Hematopoietic multipotent progenitor cell treated with erythropoietin and hydrocortisone succinate and interleukin-3 and kit ligand, for 8 days (in vitro differentiated cells): ENCODE measurements at regions not wholly inside any gene's neighbourhood (a gene's known extent, or its start where the extent isn't known, plus 50 kb on each side); places are given as distances from the start of the nearest gene placed in this dataset.
"Not testable (repeated sequence)": the region's sequence is repeated elsewhere in the genome, so short reads cannot be mapped to it uniquely, and the experiment has no call there.

Source experiments
- DNase-seq: peaks from one replicate; pipeline ENCODE4 v3.0.0-alpha.2; 2015

DNA sequence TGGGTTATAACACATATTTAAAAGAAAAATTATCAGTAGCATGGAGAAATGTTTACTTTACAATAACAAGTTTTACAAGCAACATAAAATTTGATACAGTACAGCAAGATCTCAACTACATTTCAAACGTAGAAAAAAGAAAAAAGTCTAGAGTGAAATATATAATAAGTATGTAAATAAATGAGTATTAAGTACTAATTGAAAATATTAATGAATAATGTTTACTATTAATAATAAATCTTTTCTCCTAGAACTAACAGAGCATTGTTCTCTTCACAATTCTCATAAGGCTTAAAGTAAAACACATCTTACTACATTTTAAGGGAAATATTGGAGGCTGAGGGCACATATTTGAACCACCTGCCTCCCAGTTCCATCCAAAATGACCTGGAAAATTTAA lies 72.1 kb downstream of the TMEM212 start:
- DNase-seq: no peak

DNA sequence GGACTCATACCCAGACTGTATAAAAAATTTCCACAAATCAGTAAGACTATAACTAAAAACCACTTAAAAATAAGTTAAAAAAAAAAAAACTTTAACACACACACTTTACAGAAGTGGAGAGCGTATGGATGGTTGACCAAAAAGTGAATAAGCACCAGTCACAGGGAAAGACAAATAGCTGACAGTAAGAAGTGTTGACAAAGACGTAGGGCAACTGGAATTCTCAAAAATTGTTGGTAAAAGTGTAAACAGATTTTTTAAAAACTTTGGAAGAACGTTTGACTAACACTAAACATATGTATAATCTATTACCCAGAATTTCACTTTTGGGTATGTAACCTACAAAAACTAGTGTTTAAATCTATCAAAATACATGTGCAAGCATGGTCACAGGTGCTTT lies 73.7 kb downstream of the TMEM212 start:
- DNase-seq: no peak

DNA sequence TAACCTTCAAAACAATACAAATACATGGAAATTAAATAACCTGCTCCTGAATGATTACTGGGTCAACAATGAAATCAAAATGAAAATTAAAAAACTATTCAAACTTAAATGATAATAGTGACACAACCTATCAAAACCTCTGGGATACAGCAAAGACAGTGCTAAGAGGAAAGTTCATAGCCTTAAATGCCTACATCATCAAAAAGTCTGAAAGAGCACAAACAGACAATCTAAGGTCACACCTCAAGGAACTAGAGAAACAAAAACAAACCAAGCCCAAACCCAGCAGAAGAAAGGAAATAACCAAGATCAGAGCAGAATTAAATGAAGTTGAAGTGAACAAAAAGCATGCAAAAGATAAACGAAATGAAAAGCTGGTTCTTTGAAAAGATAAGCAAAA lies 79.5 kb downstream of the TMEM212 start:
- DNase-seq: not testable (repeated sequence)

DNA sequence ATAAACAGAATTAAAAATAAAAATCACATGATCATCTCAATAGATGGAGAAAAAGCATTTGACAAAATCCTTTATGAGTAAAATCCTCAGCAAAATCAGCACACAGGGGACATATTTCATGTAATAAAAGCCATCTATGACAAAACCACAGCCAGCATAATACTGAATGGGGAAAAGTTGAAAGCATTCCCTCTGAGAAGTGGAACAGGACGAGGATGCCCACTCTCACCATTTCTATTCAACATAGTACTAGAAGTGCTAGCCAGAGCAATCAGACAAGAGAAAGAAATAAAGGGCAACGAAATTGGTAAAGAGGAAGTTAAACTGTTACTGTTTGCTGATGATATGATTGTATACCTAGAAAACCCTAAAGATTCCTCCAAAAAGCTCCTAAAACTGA lies 80.5 kb downstream of the TMEM212 start:
- not testable (repeated sequence) for DNase-seq

DNA sequence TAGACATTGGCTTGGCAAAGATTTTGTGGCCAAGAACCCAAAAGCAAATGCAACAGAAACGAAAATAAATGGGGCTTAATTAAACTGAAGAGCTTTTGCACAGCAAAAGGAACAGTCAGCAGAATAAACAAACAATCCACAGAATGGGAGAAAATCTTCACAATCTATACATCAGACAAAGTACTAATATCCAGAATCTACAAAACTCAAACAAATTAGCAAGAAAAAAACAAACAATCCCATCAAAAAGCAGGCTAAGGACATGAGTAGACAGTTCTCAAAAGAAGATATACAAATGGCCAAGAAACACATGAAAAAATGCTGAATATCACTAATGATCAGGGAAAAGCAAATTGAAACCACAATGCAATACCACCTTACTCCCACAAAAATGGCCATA lies 81.7 kb downstream of the TMEM212 start:
- not testable (repeated sequence) for DNase-seq

DNA sequence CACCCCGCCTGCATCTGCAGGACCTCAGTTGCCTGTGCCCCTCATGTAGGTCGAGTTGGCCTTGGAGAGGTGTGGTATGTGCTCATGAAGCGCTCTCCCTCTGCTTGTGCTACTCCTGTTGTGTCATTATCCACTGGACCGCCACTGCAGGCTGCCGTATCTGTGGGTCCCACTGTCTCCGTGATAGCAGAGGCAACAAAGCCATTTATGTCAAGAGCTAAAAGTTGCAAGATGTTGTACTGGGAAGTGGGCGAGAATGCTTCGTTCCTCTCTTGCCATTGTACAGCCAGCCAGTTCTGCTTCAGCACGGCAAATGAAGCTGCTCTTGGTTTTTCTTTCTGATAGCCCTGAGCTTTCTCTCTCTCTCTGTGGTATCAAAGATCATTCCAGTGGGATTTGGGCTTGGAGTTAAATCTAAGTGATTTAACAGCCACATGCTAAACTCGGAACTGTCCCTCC lies 89.0 kb downstream of the TMEM212 start:
- no peak for DNase-seq

DNA sequence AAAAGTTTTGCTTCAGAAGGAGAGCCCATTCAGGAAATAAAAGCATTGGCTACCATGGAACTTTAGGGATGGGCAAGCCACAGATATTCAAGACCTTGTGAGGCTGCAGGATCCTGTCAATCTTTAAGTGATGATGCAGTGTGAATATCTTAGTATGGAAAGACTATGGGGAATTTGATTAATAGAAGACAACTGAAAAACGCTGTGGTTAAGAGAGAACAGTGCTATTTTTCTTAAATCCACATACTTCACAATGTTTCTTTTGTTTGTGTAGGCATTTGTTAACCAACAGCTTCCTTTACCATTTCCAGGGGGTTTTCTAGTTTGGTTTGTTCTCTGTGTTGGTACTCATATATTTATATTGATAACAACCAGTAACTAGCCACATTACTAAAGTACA lies 90.3 kb downstream of the TMEM212 start:
- no peak for DNase-seq

DNA sequence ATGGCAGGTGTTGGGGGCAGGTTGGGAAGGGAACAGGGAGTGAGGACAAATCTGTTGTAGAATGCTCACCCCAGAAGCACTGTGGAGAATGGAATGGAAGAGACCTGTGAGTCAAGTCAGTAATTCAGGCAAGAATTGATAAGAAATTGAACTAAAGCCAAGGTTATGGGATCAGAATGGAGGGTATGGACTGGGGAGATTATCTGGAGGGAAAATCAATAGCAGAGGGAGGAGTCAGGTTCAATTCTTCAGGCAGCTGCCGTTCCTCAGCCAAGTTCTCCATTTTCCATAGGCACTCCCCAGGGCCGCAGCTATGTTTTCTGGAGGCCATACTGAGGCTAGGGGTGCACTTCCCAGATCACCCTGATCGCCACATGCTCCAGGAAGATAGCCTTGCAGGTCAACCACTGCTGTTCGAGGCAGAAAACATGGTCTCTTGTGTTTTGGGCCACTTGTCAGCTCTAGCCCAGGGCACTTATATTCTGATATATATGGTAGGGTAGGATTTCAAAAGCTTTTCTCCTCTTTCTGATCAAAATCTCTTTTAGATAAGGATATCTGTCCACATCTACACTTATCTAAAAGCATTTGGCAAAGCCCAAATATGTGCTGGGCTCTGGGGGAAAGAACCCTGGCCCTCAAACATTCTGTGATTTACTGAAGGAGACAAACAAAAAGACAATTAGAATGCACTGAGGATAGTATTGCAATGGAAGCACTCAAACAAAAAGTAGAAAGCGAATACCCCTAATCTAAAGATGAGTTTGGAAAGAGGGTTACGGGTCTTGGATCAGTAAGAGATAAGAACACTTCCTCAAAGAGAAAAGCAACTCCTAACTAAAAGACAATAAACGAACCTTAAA lies 92.3 kb downstream of the TMEM212 start:
- peak; percentile 4 for DNase-seq

DNA sequence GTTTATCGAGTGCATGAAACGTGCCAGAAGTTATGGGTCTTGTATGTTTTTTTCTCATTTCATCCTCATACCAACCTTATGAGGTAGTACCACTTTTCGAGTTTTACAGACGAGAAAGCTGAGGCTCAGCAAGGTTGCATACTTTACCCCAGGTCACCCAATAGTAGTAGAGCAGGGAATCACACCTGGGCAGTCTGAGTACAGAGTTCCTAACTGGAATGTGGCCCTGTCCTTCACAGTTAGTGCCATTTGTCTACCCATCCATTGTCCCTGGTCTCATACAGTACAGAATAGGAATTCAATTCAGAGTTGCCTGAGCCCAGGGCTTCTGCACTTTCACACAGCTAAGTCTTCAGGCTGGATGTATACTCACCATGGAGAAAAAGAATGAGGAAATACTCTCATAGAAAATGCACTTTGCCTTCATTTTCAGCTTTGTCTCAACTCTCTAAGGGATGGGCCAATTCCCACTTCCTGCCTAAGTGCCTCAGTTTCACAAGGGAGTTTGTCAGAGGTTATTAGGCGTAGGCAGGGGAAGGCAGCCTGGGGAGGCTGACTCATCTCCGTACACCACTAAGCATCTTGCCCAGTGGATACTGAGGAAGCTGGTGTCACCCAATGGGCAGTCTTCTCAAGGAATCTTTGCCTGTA lies 93.2 kb downstream of the TMEM212 start:
- no peak for DNase-seq

DNA sequence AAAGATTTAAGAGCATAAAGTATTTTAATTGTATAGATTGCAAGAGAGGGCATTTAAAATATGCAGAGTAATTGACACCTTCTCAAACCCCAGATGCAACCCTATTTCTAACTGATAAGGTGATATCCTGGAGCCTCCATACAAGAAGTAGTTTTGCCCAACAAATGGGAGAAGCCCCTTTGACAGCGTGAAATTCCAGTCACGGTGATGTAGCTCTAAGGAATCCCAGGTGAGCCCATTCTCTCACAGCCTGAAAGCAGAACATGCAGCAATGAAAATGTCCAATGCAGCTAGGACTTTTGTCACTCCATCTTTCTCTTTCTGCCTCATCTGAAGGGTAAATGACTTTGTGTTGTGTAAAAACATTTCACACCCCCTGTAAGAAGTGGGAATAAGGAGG lies 96.4 kb downstream of the TMEM212 start:
- DNase-seq: no peak

DNA sequence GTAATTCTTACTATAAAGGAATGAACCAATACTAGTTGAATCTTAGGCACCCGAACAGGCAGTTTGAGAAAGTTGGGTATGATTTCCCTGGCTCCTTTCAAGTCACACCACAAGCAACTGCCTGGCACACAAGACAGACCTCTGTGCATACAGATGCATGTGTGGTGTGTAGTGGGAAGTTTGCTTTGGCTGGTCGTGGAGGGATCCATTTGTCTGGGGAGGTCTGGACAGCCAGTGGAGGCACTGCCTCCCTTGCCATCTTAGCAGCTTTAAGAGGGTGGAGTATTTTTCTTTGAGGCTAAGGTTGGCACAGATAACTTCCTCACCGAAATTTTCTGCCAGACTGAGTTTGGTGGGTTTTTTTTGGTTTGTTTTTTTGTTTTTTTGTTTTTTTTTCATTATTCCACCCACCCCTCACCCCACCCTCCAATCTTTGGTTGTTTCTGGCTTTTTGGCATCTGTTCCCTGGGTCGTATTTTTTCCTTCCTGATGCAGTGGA lies 97.1 kb downstream of the TMEM212 start:
- no peak for DNase-seq

DNA sequence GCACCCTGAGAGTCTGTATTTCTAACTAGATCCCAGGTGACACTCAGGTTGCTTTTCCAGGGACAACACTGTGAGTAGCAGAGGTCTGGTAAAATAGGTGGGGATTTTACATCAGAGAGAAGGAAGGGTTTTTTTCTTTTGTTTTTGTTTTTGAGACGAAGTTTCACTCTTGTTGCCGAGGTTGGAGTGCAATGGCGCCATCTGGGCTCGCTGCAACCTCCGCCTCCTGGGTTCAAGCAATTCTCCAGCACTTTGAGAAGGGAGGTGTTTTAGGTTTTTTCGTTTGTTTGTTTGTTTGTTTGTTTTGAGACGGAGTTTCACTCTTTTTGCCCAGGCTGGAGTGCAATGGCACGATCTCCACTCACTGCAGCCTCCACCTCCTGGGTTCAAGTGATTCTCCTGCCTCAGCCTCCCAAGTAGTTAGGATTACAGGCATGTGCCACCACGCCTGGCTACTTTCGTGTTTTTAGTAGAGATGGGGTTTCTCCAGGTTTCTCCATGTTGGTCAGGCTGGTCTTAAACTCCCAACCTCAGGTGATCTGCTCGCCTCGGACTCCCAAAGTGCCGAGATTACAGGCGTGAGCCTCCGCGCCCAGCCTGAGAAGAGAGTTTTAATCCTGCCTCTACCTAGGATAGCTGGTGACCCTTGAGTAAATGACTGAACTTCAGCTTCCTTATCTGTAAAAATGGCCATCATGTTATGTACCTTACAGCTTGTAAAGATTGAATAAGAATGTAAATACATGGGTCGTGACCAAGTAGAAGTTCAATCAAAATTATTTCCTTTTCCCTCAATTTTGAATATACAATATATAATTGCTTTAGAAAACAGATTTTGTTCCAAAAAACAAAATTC lies 95.9 kb upstream of the FNDC3B start:
- no peak for DNase-seq

DNA sequence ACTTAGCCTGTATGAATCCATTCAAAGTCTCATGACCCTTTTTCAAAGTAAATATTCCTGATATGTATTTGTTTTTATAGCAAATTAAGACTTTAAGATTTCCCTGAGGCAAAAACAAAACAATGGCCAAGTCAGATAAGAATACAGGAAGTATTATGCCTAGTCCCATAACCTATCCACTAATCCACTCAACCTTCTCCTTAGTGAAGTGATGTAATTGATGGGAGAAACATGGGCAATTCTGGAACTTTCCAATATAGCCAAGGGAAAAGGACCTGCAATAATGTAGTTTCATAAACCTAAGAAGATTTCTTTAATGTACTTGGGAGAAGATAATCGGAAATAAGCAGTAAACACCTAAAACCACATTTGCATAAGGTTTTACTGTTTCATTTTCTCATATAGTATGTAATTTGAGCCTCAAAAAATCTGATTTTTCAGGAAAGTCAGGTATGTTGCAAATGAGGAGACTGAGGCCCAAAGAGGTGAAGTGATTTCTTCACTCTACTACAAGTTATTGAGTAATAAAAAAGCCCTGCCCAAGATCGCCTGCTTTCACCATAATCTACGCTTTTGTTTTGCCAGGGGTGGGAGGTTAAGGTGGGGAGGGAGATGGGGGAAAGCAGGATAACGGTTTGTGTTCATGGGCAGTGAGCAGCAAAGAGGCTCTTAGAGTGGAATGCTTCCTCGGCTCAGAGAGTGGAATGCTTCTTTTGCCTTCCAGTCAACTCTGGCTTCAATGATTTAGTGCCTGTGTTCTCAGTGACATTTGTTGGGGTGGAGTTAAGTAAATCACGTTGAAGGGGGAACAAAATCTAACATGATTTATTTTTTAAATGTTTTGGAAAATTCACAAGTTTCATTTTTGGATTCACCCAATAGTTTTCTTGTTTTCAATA lies 95.0 kb upstream of the FNDC3B start:
- no peak for DNase-seq

DNA sequence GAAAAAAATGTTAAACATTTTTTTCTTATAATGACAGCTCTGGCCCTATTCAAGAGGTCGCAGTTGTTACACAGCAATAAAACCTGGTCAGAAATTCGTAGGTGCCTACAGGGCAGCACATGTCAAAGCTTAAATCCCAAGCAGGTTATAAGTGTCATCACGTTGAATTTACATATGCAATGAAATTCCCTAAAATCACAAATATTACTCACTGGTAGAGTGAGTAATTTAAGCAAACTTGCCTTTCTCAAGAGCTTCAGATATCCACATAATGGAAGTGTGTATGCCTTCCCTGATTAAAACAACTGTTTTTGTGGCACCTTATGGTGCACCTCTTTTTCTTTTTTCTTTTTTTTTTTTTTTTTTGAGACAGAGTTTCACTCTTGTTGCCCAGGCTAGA lies 90.7 kb upstream of the FNDC3B start:
- no peak for DNase-seq

DNA sequence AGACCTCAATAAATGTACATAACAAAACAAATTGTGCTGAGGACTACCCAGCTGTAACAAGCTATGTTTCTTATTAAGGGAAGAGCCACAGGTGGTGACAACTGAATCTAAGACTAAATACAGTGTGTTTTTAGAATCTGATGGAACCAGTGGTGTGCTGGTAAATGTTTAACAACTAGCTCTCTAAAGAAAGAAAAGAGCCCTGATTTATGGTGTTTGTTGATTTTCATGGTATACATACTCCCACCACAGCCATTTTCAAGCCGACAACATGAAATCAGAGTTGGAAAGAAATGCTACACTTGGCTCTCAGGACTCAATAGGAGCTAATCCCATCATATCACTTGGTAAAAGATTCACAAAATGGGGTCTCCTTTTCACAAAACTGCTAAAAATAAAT lies 89.8 kb upstream of the FNDC3B start:
- no peak for DNase-seq

DNA sequence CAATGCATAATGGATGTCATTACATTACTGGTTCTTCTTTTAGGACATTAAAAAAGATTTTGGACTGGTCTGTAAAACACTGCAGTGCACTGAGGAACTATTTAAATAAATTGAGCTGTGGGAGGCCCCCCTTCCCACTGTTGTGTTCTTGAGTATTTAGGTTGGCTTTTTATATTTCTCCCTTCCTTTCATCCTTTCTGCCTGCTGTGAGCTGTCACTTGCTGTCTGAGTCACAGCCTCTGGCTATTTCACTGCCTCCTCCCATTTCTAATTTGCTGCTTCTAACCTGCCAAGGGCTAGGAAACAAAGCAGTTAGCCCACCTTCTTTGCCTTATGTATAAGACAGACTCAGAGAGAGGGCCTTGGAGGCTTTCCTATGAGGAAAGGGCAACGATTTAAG lies 89.0 kb upstream of the FNDC3B start:
- DNase-seq: no peak

DNA sequence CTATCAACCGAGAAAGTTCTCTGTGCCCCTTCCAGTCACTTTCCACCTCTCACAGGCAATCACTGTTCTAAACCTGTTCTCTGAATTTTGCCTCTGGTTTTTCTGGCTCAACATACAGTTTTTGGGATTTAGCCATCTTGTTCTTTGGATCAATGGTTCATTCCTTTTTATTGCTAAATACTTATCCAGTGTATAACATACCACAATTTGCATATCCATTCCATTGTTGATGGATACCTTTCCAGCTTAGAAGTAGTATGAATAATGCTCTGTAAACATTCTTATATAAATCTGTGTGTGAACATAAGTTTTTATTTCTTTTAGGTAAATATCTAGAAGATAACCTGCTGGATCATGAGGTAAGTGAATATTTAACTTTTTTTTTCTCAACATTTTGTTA lies 87.8 kb upstream of the FNDC3B start:
- DNase-seq: no peak

DNA sequence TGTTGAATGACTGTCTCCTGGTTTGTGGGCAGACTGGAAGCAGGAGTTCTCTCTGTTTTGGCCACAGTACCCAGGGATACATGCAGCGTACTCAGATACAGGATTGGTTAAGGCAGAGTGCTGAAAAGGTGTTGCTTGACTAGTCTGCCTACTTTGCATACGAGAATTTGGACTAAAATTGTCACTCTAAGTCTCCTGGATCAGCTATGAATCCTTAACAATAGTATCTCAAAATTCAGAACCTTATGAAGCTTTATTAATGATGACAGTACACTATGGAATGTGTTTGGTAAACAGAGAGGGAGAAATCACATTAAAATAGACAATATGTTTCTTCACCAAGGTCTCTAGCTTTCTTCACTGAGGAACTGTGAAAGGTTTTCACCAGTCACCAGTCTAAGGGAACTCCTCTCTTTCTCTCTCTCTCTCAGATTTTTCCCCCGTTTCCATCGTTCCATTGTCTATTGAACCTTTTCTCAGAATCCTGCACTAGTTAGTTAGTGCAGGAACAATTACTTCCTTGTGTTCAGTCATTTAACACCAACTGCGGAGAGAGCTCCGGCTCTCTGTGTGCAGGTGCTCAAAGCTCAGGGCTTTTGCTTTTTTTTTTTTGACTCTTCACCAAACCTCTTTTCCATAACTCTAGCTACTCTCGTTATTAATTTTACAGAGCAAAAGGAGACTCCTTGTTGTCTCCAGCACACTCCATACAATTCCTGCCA lies 85.9 kb upstream of the FNDC3B start:
- DNase-seq: no peak

DNA sequence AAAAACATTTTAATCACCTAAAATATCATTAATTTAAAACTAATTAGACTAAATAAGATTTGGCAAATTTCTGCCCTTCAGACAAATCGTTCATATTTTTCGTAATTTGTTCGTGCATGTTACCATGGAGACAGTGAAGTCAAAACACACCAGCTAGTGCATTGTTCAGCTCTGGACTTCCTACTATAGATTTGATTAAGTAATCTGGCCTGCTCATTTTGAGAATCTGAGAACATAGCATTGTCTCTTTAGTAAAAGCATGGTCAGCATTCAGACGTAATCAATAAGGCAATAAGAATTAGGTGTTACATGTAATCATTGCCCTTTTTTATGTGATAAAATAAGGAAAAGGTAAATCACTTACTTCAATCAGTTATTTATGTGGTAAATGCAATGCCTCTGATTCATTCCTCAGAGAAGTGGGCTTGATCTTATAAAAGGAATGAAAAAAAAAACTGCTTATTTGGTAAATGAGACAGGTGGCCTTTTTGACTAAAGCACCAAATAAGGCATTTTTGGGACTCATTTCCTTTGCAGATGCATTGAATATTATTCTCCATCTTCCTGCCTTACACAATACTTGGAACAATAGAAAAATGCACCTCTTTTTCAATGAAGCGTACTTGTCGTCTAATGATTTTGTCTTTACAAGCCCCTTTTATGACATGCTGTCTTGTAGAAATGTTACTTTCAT lies 84.5 kb upstream of the FNDC3B start:
- DNase-seq: no peak

DNA sequence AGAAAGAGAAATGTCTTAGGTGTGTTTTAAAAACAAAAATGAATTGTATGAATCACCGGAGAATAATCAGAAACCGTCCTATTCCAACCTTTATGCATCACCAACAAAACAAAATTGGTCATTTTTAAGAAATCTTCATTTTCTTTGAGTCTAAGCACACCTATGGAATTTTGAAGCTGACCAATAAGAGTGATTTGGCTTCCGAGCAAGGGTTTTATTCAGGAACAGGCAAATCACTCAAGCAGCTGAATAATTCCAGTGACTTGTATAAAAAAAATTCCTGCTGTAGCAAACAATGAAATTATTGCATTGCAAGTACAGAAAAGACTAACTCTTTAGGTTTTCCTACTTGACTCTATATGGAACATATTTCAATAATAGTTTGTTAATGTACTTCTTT lies 83.8 kb upstream of the FNDC3B start:
- no peak for DNase-seq

DNA sequence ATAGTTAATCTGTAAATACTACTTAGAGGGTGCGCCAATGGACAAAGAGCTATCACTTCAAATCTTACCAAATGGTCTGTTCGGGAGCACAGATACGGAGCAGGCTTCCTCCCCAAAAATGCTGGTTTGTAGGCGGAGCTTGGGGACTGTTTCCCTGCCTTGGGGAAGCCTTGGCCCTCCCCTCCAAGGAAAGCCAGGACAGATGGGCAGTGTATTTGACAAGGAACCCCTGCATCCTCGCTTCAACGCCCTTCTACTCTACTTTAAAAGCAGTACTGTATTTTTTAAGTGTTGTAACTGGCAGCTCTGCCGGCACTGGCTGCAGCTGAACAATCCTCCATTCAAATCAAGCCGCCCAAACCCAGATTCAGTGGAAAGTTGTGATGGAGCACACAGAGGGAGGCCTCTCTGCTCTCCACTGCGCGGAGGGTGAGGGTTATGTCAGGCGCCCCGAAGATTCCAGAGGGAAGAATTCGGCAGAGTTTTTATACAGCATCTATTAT lies 83.1 kb upstream of the FNDC3B start:
- no peak for DNase-seq
